ENCODE measurements at regions not wholly inside any gene's neighbourhood (a gene's known extent, or its start where the extent isn't known, plus 50 kb on each side); places are given as distances from the start of the nearest gene placed in this dataset.

DNA sequence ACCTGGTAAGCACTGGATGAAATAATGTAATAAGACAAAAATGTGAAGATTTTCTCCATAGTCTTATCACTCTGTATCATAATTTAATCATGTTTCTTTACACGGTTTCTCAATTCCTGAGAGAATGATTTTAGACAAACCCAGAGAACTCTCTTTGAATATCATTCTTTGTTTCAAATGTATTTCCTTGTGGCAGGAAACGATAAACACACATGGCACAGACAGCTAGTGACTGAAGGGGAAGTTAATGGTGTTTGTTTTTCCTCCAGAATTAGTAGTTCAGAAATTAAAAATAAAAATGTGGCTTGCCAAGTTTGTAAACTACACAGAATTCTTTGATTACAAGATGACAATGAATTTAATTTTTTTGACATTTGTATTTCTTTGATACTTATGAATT lies 163.7 kb upstream of the PRPS1L1 start:
- TF ChIP-seq, protein P1, sequence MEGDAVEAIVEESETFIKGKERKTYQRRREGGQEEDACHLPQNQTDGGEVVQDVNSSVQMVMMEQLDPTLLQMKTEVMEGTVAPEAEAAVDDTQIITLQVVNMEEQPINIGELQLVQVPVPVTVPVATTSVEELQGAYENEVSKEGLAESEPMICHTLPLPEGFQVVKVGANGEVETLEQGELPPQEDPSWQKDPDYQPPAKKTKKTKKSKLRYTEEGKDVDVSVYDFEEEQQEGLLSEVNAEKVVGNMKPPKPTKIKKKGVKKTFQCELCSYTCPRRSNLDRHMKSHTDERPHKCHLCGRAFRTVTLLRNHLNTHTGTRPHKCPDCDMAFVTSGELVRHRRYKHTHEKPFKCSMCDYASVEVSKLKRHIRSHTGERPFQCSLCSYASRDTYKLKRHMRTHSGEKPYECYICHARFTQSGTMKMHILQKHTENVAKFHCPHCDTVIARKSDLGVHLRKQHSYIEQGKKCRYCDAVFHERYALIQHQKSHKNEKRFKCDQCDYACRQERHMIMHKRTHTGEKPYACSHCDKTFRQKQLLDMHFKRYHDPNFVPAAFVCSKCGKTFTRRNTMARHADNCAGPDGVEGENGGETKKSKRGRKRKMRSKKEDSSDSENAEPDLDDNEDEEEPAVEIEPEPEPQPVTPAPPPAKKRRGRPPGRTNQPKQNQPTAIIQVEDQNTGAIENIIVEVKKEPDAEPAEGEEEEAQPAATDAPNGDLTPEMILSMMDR (IDR thresholded peaks at IDR 0.05; ENCODE audit: control insufficient read depth, insufficient read depth, low read depth, low read length, missing control alignments) = no peak
- no peak overlapping the region for H3K4me3 ChIP-seq (ENCODE audit: control insufficient read depth, low read depth, low read length)
- DNase-seq (ENCODE audit: low read depth) = no peak

DNA sequence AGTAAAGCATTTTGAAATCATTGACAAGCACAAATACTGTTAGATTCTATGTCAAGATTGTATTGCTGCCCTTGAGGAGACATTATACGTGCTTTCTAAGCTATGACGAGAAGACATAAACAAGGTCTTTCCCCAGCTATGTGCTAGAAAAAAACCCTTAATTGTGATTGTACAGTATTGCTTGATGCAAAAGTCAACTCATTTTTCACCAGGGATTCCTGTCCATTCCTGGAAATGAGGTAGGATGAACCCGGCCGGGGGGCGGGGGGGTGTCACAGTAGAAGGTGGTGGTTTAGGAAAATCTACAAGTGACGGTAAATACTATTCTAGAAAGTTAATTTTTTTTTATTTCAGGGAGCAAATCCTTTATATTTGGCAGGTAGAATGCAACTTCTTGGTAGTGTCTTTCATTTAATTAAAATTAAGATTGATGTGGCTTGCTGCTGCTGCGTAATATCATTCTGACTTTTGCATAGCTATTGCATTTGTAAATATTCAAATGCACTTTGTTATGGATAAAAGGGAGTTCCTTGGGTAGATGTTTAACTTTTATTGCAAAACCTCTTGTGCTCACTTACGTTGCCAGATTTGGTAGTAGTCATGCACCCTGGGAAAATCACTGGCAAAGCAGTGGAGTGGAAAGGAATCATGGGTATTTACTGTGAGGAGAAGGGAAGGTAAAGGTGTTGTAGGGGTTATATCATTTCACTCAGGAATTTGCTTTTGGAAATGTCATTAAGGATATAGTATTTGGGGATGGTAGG lies 164.4 kb upstream of the PRPS1L1 start:
- H3K4me3 ChIP-seq (ENCODE audit: control insufficient read depth, low read depth, low read length) = no peak overlapping the region
- TF ChIP-seq, protein P1 (IDR thresholded peaks at IDR 0.05; ENCODE audit: control insufficient read depth, insufficient read depth, low read depth, low read length, missing control alignments) = no peak
- DNase-seq (ENCODE audit: low read depth) = no peak

DNA sequence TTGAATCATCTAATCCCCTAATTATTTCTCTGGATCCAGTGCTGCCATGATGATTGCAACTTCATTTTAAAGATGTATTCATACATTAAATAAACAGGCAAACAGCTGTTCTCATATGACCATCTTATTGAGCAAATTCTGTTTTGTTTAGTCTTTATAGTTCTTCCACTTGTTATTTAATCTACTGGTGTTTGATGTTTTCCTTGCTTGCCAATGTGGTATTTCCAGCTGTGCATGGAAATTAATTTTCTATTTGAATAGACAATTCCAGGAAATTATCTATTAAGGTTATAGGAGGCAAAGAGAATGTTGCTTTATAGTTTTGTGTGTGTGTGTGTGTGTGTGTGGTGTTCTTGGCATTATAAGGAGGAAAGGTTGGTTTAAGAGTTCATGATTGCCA lies 167.0 kb upstream of the PRPS1L1 start:
- DNase-seq (ENCODE audit: low read depth) = no peak
- no peak overlapping the region for H3K4me3 ChIP-seq (ENCODE audit: control insufficient read depth, low read depth, low read length)
- TF ChIP-seq, protein P1 (IDR thresholded peaks at IDR 0.05; ENCODE audit: control insufficient read depth, insufficient read depth, low read depth, low read length, missing control alignments) = no peak

GRCh38 chr7:18196638-18197037 lies 169.0 kb upstream of the PRPS1L1 start:
- H3K4me3 ChIP-seq (ENCODE audit: control insufficient read depth, low read depth, low read length) = no peak overlapping the region
- TF ChIP-seq, protein P1 (IDR thresholded peaks at IDR 0.05; ENCODE audit: control insufficient read depth, insufficient read depth, low read depth, low read length, missing control alignments) = no peak
- DNase-seq (ENCODE audit: low read depth) = no peak

DNA sequence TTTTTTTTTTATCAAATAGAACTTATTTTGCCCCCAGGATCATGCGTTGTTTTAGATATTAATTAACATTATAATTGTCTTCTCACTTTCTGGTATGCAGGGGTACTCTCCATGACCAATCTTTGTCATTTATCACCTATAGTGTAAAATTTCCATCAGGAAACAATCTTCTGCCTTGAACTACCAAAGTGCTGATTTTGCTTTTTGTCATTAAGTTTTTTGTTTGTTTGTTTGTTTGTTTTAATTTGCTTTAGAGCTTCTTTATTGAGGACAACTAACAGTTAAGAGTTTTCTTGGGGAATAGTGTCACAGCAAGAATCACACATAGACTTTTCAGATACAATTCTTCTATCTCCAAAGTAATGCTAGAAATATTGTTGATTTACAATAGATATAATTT lies 171.2 kb upstream of the PRPS1L1 start:
- no peak for DNase-seq (ENCODE audit: low read depth)

DNA sequence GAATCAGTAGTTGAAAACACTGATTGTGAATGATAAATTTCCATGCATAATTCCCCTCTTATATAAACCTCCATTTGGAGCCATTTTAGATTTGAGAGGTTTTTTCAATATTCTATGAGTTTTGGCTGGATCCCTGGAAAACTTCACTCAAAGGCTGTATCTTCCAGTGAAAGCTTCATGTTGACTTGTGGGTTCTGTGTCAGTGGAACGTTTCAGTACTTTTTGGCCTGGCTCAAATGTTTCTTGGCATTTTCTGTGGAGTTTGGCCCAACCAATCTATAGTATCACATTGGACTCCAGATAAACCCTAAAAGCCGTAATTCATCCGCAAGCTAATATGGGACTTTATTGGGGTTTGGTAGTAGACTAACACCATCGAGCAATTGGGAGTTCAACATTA lies 172.6 kb upstream of the PRPS1L1 start:
- TF ChIP-seq, protein P1 (IDR thresholded peaks at IDR 0.05; ENCODE audit: control insufficient read depth, insufficient read depth, low read depth, low read length, missing control alignments) = no peak
- no peak overlapping the region for H3K4me3 ChIP-seq (ENCODE audit: control insufficient read depth, low read depth, low read length)
- no peak for DNase-seq (ENCODE audit: low read depth)

More for the DNA sequence above, 171.2 kb upstream of the PRPS1L1 start:
- H3K4me3 ChIP-seq (ENCODE audit: control insufficient read depth, low read depth, low read length) = no peak overlapping the region
- TF ChIP-seq, protein P1 (IDR thresholded peaks at IDR 0.05; ENCODE audit: control insufficient read depth, insufficient read depth, low read depth, low read length, missing control alignments) = no peak

All from AG09309 (cell line).